Activated T-cell treated with anti-CD3 and anti-CD28 coated beads, Interleukin-2, amount 50 U/mL, for 72 hours (primary cell): ENCODE measurements at regions not wholly inside any gene's neighbourhood (a gene's known extent, or its start where the extent isn't known, plus 50 kb on each side); places are given as distances from the start of the nearest gene placed in this dataset.
"Not testable (repeated sequence)": the region's sequence is repeated elsewhere in the genome, so short reads cannot be mapped to it uniquely, and the experiment has no call there.

Source experiments
- ATAC-seq, 2 donors: fragments of 150-1000 bp; cut with Tn5 transposase; replicated peaks in 1 of 2; 2 replicates each; pipeline ENCODE4 v1.10.0; 2021; ENCODE audit warnings: moderate library complexity in 2 of 2, mild to moderate bottlenecking in 1 of 2
- DNase-seq, 2 donors: peaks; one replicate each; pipeline ENCODE4 v3.0.0; 2021 to 2022; ENCODE audit warnings: mixed read lengths in 1 of 2
- H3K27ac Mint-ChIP-seq: one replicate; pipeline ENCODE4 v1.8.0; 2022; ENCODE audit warnings: mild to moderate bottlenecking, moderate library complexity, mixed read lengths
- H3K27me3 Mint-ChIP-seq: one replicate; pipeline ENCODE4 v1.8.0; 2022; ENCODE audit warnings: low read depth, mixed read lengths
- H3K36me3 Mint-ChIP-seq, 2 donors: one replicate each; pipeline ENCODE4 v1.8.0; 2022; ENCODE audit warnings: mixed read lengths in 2 of 2, mild to moderate bottlenecking in 1 of 2; ENCODE audit not compliant: insufficient read depth in 2 of 2
- H3K4me1 Mint-ChIP-seq: one replicate; pipeline ENCODE4 v1.8.0; 2022; ENCODE audit warnings: low read depth, mixed read lengths
- H3K4me3 Mint-ChIP-seq, 2 donors: one replicate each; pipeline ENCODE4 v1.8.0; 2022; ENCODE audit warnings: mild to moderate bottlenecking in 2 of 2, mixed read lengths in 2 of 2, moderate library complexity in 2 of 2
- H3K9me3 Mint-ChIP-seq, 2 donors: one replicate each; pipeline ENCODE4 v1.8.0; 2022; ENCODE audit warnings: mixed read lengths in 2 of 2

DNA sequence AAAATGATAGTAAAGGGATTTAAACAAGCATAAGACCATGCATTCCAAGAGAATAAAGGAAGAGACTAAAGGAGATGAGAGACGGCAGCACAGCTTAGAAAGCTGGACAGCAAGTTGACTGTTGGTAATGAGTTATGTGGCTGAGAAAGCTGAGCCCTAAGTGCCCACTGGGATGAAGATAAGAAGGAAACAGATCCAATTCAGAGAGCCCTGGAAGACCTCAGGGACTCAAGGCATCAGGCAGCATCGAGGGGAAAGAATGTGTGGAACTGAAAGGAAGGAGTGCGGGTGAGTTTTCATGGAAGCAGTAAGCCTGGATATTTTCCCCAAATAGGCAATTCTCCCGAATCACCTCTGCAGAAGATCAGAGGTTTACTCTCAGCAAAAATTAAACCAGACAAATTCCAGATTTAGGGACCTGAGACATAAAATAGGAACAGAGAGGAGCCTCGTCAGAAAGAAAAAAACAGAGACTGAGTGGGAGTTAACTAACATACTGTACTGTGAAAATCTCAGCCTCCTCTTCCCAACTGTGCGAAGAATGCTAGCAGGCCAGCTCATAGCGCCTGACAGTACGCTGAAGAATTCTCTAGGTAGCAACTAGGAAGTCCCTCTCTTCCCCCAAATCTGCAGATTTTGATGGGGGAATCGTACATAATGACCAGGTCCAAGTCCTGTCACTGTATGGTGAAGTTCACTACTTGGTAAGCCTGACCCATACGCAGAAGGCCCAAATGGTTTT is 187.7 kb upstream of the TAPT1 start:
- Mint-ChIP-seq H3K4me1 (no peaks in the 10 kb centered on the region), H3K36me3 (no peaks in the 10 kb centered on the region), H3K27me3 (no peaks in the 10 kb centered on the region), H3K4me3 (no peak overlapping the region), H3K27ac (no peak overlapping the region), H3K9me3 (peaks cover 0 to 2% of the 10 kb centered on the region in 2 donors)
- DNase-seq, result no peak
- no peak for ATAC-seq

DNA sequence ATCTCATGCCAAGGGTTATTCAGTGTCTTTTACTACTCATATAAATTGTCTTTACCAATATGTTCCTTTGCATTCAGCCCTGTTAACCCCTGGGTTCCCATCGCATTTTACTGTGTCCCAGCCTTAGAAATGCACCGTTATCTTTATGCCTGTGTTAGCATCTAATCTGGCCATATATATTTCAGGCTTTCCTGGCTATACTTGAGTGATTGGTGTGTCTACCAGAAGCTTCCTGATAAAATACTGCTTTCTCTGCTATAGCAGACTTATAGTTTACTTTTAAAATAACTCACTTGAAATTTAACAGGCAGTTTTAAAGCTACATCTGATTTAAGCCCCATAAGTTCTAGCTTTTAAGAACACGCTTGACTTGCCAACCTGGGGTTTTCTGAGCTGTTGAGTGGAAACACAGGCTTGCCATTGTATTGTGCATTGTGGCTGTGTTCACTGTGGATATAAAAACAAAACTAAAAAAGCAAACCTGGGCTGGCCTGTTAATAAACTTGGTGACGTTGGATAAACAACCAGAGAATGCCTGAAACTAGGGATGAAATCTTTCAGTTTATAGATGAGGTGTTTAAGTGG is 185.3 kb upstream of the TAPT1 start:
- no peak overlapping the region for H3K27ac Mint-ChIP-seq
- no peak for ATAC-seq
- no peak overlapping the region for H3K4me3 Mint-ChIP-seq
- DNase-seq, result no peak
- peaks cover 6% of the 10 kb centered on the region for H3K27me3 Mint-ChIP-seq
- no peaks in the 10 kb centered on the region for H3K4me1 Mint-ChIP-seq
- no peaks in the 10 kb centered on the region for H3K36me3 Mint-ChIP-seq
- no peaks in the 10 kb centered on the region for H3K9me3 Mint-ChIP-seq

DNA sequence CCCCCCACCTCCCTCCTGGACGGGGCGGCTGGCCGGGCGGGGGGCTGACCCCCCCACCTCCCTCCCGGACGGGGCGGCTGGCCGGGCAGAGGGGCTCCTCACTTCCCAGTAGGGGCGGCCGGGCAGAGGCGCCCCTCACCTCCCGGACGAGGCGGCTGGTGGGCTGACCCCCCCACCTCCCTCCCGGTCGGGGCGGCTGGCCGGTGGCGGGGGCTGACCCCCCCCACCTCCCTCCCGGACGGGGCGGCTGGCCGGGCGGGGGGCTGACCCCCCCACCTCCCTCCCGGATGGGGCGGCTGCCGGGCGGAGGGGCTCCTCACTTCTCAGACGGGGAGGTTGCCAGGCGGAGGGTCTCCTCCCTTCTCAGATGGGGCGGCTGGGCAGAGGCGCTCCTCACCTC is 166.9 kb upstream of the TAPT1 start:
- H3K4me1 Mint-ChIP-seq, H3K9me3 Mint-ChIP-seq, DNase-seq, ATAC-seq, H3K27ac Mint-ChIP-seq, H3K36me3 Mint-ChIP-seq, H3K27me3 Mint-ChIP-seq, H3K4me3 Mint-ChIP-seq: not testable (repeated sequence)

DNA sequence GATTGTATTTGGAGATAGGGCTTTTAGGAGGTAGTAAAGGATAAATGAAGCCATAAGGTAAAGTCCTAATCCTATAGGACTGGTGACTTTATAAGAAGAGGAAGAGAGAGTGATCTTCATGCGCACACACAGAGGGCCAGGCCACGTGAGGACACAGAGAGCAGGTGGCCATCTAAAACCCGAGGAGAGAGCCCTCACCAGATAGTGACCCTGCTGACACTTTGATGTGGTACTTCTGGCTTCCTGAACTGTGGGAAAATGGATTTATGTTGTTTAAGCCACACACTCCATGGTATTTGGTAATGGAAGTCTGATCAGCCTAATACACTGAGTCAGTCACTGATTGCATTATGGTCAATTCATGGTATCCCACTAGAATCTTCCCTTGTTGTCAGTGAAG is 164.9 kb upstream of the TAPT1 start:
- no peaks in the 10 kb centered on the region for H3K4me1 Mint-ChIP-seq
- H3K27ac Mint-ChIP-seq, result no peak overlapping the region
- ATAC-seq (no peak), DNase-seq (no peak)
- peaks cover 7% of the 10 kb centered on the region for H3K27me3 Mint-ChIP-seq
- H3K9me3 Mint-ChIP-seq, result peaks cover 0 to 5% of the 10 kb centered on the region in 2 donors
- peaks cover 0 to 3% of the 10 kb centered on the region in 2 donors for H3K36me3 Mint-ChIP-seq
- H3K4me3 Mint-ChIP-seq, result no peak overlapping the region

DNA sequence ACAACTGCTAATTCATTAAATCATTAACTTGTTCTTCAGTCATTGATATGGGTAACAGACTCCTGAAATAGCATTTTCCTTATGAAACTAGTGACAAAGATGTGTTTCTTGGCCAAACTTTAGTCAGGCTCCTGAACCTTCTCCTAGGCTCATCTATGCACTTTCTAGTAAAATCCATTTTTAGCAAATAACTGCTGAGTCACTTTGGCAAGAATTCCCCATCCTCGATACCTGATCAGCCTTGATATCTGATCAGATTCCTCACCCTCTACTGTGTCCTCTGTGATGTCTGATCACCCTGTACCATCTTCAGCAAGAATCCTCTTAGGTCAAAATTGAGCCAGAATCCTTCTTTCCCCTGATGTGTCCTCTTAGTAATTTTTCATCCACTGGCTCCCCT is 161.2 kb upstream of the TAPT1 start:
- Mint-ChIP-seq H3K9me3 (peaks cover 0 to 2% of the 10 kb centered on the region in 2 donors), H3K27ac (no peak overlapping the region), H3K36me3 (no peaks in the 10 kb centered on the region), H3K4me1 (no peaks in the 10 kb centered on the region), H3K4me3 (no peak overlapping the region), H3K27me3 (peaks cover 7% of the 10 kb centered on the region)
- no peak for DNase-seq
- ATAC-seq, result no peak

DNA sequence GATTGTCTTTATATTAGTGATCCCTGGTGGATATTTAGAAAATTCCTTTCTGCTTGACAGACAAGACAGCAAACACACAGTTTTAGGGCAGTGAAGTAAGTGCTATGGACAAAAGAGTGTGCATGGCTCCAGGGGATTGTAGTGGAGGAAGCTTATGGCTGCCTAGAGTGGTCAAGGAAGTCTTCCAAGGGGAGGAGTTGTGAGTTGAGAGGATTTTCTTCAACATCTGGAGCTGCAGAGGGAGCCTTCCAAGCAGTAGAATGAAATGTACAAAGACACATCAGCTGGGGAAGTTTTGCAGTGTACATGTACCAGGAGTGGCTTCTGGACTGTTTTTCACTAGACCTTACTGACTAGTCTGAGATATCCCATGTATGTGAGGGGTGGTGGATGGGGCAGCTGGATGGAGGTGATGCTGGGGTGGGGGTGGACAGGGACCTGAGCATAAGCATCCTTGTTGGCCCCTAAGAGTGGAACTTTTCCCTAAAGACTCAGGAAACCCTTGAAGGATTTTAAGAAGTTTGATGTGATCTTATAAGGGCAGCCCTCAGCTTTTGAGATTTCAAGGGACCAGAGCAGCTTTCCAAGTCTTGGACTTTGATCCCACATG is 160.5 kb upstream of the TAPT1 start:
- H3K4me3 Mint-ChIP-seq, result no peak overlapping the region
- DNase-seq (no peak), ATAC-seq (no peak)
- H3K36me3 Mint-ChIP-seq, result no peaks in the 10 kb centered on the region
- H3K27me3 Mint-ChIP-seq, result peaks cover 7% of the 10 kb centered on the region
- no peak overlapping the region for H3K27ac Mint-ChIP-seq
- H3K4me1 Mint-ChIP-seq, result no peaks in the 10 kb centered on the region
- H3K9me3 Mint-ChIP-seq, result no peaks in the 10 kb centered on the region

DNA sequence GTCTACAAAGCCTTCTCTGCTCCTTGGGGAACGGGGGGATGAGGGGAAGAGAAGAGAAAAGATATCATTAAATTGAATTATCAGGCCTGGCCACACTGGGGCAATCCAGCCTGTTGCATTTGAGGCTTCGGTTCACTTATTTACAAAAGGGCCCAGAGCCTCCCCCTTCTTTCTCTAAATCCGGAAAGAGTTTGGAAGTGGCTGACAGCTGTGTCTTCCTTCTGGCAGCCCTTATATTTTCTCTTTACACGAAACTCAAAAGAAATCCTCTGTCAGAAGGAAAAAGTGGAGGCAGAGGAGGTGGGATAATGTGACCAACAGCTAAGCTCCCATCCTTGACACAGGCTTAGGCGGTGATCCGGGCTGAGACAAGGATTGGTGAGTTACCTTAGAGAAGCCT is 158.3 kb upstream of the TAPT1 start:
- ATAC-seq, result no peak
- no peaks in the 10 kb centered on the region for H3K4me1 Mint-ChIP-seq
- DNase-seq, result no peak
- H3K4me3 Mint-ChIP-seq, result no peak overlapping the region
- H3K27ac Mint-ChIP-seq, result no peak overlapping the region
- no peaks in the 10 kb centered on the region for H3K9me3 Mint-ChIP-seq
- no peaks in the 10 kb centered on the region for H3K36me3 Mint-ChIP-seq
- H3K27me3 Mint-ChIP-seq, result peaks cover 7% of the 10 kb centered on the region

DNA sequence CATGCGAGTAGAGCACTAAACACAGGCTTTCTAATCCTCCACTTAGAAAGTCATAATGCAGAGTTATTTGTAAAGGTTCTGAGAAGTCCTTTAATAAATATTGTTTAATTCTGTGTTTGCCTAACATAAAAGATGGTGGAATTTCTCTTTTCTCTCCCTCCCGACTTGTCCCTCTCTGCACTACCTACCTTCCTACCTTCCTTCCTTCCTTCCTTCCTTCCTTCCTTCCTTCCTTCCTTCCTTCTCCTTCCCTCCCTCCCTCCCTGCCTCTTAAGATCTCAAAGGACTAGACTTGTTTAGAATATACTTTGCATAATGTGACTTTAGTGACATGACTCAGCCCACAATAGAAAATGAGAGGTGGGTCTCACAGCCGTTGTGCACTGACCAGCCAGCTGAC is 156.3 kb upstream of the TAPT1 start:
- Mint-ChIP-seq H3K4me1 (no peaks in the 10 kb centered on the region), H3K27ac (no peak overlapping the region), H3K4me3 (no peak overlapping the region), H3K9me3 (no peaks in the 10 kb centered on the region), H3K36me3 (no peaks in the 10 kb centered on the region), H3K27me3 (peaks cover 4% of the 10 kb centered on the region)
- DNase-seq, result no peak
- no peak for ATAC-seq

DNA sequence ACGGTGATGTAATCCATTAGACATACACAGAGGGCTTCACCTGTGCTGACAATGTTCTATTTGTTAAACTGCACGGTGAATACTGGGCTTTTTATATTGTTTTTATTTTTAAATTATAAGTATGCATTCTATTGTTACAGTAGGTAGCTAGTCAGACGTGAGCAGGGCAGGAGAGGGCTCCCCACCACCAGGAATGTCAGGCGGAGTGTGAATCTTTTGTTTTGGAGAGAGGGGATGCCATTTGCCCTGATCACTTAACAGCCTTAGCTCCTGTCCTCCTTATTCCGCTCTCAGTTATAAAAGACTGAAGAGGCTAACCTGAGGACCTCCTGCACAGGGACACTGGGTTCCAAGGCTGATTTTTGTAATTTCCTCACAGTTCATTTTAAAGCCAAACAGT is 151.6 kb upstream of the TAPT1 start:
- Mint-ChIP-seq H3K36me3 (no peaks in the 10 kb centered on the region), H3K4me1 (no peaks in the 10 kb centered on the region), H3K4me3 (no peak overlapping the region), H3K27me3 (peaks cover 9% of the 10 kb centered on the region), H3K9me3 (peaks cover 0 to 2% of the 10 kb centered on the region in 2 donors), H3K27ac (no peak overlapping the region)
- ATAC-seq, result no peak
- DNase-seq, result no peak

DNA sequence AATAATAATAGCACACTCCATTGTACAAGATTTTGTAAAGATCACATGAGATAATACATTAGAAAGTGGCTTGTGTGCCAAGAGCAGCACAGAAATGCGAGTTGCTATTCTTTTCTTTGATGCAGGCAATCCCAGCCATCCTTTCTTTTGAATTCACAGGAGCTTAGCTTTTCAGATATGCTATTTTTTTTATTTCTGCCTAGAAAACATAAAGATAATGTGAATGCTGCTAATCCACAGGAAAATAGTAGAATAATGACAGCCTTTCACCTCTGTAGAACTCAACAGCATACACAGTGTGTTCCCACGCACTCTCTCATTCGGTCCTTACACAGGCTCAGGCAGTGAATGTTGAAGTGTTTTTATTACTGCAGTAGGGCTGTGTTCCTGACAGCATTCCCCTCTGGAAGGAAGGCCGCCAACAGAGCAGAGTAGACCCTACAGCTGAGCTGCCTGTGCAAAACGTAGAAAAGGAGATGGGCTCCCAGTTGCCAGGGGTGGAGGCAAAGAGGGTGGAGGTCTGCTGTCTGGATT is 138.8 kb upstream of the TAPT1 start:
- no peak overlapping the region for H3K27ac Mint-ChIP-seq
- H3K9me3 Mint-ChIP-seq, result no peaks in the 10 kb centered on the region
- H3K27me3 Mint-ChIP-seq, result no peaks in the 10 kb centered on the region
- no peak for DNase-seq
- no peak overlapping the region for H3K4me3 Mint-ChIP-seq
- no peaks in the 10 kb centered on the region for H3K4me1 Mint-ChIP-seq
- no peaks in the 10 kb centered on the region for H3K36me3 Mint-ChIP-seq
- ATAC-seq, result no peak

DNA sequence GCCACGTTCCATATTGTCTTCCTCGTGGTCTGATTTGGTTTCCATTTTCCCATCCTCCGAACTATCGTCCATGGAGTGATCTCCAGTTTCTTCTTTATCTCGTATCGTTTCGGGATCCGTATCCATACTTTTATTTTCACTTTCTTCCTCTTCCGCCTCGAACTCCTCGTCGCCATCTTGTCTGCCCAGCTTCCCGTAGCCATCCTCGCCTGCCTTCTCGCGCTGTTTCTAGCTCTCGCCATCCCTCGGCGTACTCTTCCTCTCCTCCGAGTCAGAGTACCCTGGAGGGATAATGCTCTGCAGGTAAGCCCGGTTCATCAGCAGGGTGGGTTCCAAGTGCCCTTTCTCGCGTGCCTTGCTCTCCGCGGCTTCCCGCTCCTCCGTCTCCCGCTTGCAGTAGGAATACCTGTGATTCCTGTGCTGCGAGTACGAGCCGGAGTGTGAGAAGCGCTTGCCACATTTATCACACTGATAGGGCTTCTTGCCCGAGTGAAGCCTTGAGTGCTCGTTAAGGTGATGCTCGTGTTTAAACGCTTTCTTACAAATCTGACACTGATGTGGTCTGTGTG is 134.5 kb upstream of the TAPT1 start:
- ATAC-seq (no peak), DNase-seq (no peak)
- Mint-ChIP-seq H3K9me3 (no peaks in the 10 kb centered on the region), H3K27ac (no peak overlapping the region), H3K36me3 (no peaks in the 10 kb centered on the region), H3K27me3 (peaks cover 9% of the 10 kb centered on the region), H3K4me1 (no peaks in the 10 kb centered on the region), H3K4me3 (no peak overlapping the region)

DNA sequence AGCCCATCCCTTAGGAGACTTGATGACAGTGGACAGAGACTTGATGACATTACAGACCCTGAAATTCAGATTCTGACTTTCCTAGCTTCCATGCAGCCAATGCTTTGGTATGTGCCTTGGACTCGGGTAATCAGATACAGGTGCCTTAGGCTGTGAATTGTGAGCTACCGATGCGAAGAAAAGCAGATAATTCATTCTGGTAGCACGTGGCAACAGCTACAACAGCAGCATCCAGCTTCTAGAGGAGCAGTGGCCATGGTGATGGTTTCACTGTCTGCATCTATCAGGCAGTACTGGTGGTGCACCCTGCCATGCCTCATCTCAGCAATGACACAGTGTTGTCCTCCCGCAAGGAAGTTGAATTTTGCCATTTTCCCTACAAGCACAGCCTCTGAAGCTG is 126.9 kb upstream of the TAPT1 start:
- DNase-seq (no peak), ATAC-seq (no peak)
- Mint-ChIP-seq H3K36me3 (no peaks in the 10 kb centered on the region), H3K9me3 (peaks cover 0 to 1% of the 10 kb centered on the region in 2 donors), H3K27me3 (peaks cover 22% of the 10 kb centered on the region), H3K4me1 (no peaks in the 10 kb centered on the region), H3K27ac (no peak overlapping the region), H3K4me3 (no peak overlapping the region)

DNA sequence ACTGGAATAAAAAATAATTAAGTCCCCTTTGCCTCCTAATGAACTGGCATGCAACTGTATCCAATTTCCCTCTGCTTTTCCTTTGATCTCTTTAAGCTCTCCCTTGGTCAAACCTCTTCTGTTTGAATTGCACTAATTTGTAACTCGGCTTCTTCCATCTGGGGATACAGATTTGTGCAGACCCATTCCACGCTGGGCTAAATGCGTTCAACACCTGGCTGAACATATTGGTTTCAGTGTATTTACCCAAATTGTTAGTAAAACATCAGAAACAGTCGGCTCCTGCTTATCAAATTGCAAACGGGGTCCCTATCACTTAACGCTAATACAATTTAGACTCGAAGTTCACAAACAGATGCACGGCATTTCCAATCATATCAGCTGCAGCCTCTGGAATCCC is 124.9 kb upstream of the TAPT1 start:
- no peaks in the 10 kb centered on the region for H3K4me1 Mint-ChIP-seq
- H3K9me3 Mint-ChIP-seq, result peaks cover 0 to 1% of the 10 kb centered on the region in 2 donors
- ATAC-seq (no peak), DNase-seq (no peak)
- H3K36me3 Mint-ChIP-seq, result no peaks in the 10 kb centered on the region
- peaks cover 13% of the 10 kb centered on the region for H3K27me3 Mint-ChIP-seq
- H3K4me3 Mint-ChIP-seq, result no peak overlapping the region
- no peak overlapping the region for H3K27ac Mint-ChIP-seq
